Keratinocyte (primary cell): ENCODE measurements at regions not wholly inside any gene's neighbourhood (a gene's known extent, or its start where the extent isn't known, plus 50 kb on each side); places are given as distances from the start of the nearest gene placed in this dataset.

Source experiments
- DNase-seq: peaks from one replicate; pipeline ENCODE4 v3.0.0-alpha.2; 2011; ENCODE audit warnings: low read depth, missing footprints, low spot score
- FAIRE-seq: peaks from 2 replicates; lab custom pipeline; 2011; peaks lifted over from hg19 to GRCh38; lab: Jason Lieb, UNC
- H2AFZ ChIP-seq: 2 replicates; pipeline ENCODE4 v1.6.0; 2012; ENCODE audit warnings: low read length, control low read depth, inconsistent platforms; ENCODE audit not compliant: control insufficient read depth
- H3K27ac ChIP-seq: 2 replicates; pipeline ENCODE4 v1.5.1; 2011; ENCODE audit warnings: low read length; ENCODE audit not compliant: control insufficient read depth, insufficient read depth
- H3K27me3 ChIP-seq: 3 replicates; pipeline ENCODE4 v1.6.0; 2011; ENCODE audit warnings: low read length; ENCODE audit not compliant: control insufficient read depth, insufficient read depth; ENCODE audit errors: extremely low read depth
- H3K36me3 ChIP-seq, 2 experiments: 2 replicates in 1 of 2; 3 replicates in 1 of 2; pipeline ENCODE4 v1.5.1; 2011; ENCODE audit warnings: low read length in 2 of 2, mild to moderate bottlenecking in 1 of 2; ENCODE audit not compliant: control insufficient read depth in 2 of 2, insufficient read depth in 2 of 2; ENCODE audit errors: extremely low read depth in 1 of 2
- H3K4me1 ChIP-seq: 3 replicates; pipeline ENCODE4 v1.5.1; 2011; ENCODE audit warnings: low read length; ENCODE audit not compliant: control insufficient read depth, insufficient read depth; ENCODE audit errors: extremely low read depth
- H3K4me2 ChIP-seq: 3 replicates; pipeline ENCODE4 v1.6.0; 2011; ENCODE audit warnings: low read depth, low read length; ENCODE audit not compliant: control insufficient read depth, insufficient read depth; ENCODE audit errors: extremely low read depth
- H3K4me3 ChIP-seq, 3 experiments: fragments of 200-600 bp in 1 of 3; sonication (generic) in 1 of 3; 2 replicates in 2 of 3; 3 replicates in 1 of 3; pipeline ENCODE4 v1.5.1; 2011 to 2016; ENCODE audit warnings: low read length in 3 of 3, mild to moderate bottlenecking in 3 of 3, control low read depth in 2 of 3, inconsistent platforms in 1 of 3, low read depth in 1 of 3, mixed read lengths in 1 of 3, mixed run types in 1 of 3, moderate library complexity in 1 of 3; ENCODE audit not compliant: control insufficient read depth in 2 of 3, insufficient read depth in 2 of 3; ENCODE audit errors: extremely low read depth in 1 of 3
- H3K79me2 ChIP-seq: 2 replicates; pipeline ENCODE4 v1.6.0; 2012; ENCODE audit warnings: low read length; ENCODE audit not compliant: control insufficient read depth, insufficient read depth
- H3K9ac ChIP-seq: 3 replicates; pipeline ENCODE4 v1.6.0; 2011; ENCODE audit warnings: low read length; ENCODE audit not compliant: control insufficient read depth, insufficient read depth; ENCODE audit errors: extremely low read depth
- H3K9me1 ChIP-seq: 3 replicates; pipeline ENCODE4 v1.6.0; 2011; ENCODE audit warnings: low read length; ENCODE audit not compliant: control insufficient read depth, insufficient read depth; ENCODE audit errors: extremely low read depth
- H3K9me3 ChIP-seq: 2 replicates; pipeline ENCODE4 v1.5.1; 2012; ENCODE audit warnings: low read depth, low read length; ENCODE audit not compliant: control insufficient read depth
- H4K20me1 ChIP-seq: 3 replicates; pipeline ENCODE4 v1.6.0; 2011; ENCODE audit warnings: low read length; ENCODE audit not compliant: control insufficient read depth, insufficient read depth; ENCODE audit errors: extremely low read depth
- CTCF ChIP-seq, 3 experiments: IDR thresholded peaks in 1 of 3; conservative IDR thresholded peaks in 1 of 3; optimal IDR thresholded peaks in 1 of 3; 2 replicates in 2 of 3; 3 replicates in 1 of 3; pipeline versions ENCODE3 to v1.5.1; 2011; ENCODE audit warnings: low read length in 3 of 3, mild to moderate bottlenecking in 3 of 3, moderate library complexity in 2 of 3, control low read depth in 1 of 3, inconsistent platforms in 1 of 3; ENCODE audit not compliant: insufficient read depth in 2 of 3; ENCODE audit errors: extremely low read depth in 1 of 3
- EZH2 ChIP-seq: IDR thresholded peaks from one replicate; pipeline ENCODE4 v1.6.1; 2012; ENCODE audit warnings: inconsistent platforms, mild to moderate bottlenecking, low read length, moderate library complexity
- dilution Hi-C: fragments of 300-500 bp; cut with MboI; formaldehyde crosslinking; loops from one replicate; pipeline ENCODE4 v1.7.0; 2020; ENCODE audit warnings: low sequenced_read_pairs; ENCODE audit not compliant: extremely low pct_ligation_motif_present

DNA sequence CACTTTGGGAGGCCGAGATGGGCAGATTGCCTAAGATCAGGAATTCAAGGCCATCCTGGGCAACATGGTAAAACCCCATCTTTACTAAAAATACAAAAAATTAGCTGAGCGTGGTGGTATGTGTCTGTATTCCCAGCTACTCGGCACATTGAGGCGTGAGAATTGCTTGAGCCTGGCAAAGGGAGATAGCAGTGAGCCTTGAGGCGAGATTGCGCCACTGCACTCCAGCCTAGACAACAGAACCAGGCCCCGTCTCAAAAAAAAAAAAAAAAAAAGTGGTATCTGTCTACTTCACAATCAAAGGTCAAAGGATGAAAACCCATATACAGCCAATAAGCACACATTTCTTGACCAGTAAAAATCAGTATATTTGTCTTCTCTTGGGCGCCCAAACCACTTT is 728.5 kb upstream of the ADAMTS16 start:
- peaks cover 5% of the 10 kb centered on the region for H3K9me3 ChIP-seq
- H3K79me2 ChIP-seq = no peaks in the 10 kb centered on the region
- no peak for FAIRE-seq
- TF ChIP-seq CTCF (optimal IDR thresholded peaks at IDR 0.05 in 1 of 3, IDR thresholded peaks at IDR 0.05 in 1 of 3, conservative IDR thresholded peaks at IDR 0.05 in 1 of 3; ENCODE audit: extremely low read depth in 1 of 3, insufficient read depth in 2 of 3, low read length in 3 of 3) (no peak), EZH2 (no peak)
- no peak overlapping the region for H3K9ac ChIP-seq
- H3K4me2 ChIP-seq = no peak overlapping the region
- no peak overlapping the region for H2AFZ ChIP-seq
- dilution Hi-C loops = no loop called here
- H3K4me1 ChIP-seq = no peaks in the 10 kb centered on the region
- no peaks in the 10 kb centered on the region for H3K9me1 ChIP-seq
- no peak for DNase-seq
- no peak overlapping the region for H3K27ac ChIP-seq
- H4K20me1 ChIP-seq = no peaks in the 10 kb centered on the region
- H3K4me3 ChIP-seq = no peak overlapping the region
- H3K36me3 ChIP-seq = no peaks in the 10 kb centered on the region
- H3K27me3 ChIP-seq = no peaks in the 10 kb centered on the region

GRCh38 chr5:4413996-4414395 is 726.1 kb upstream of the ADAMTS16 start:
- Histone ChIP-seq H3K9me1 (no peaks in the 10 kb centered on the region), H3K9ac (no peak overlapping the region), H3K27ac (no peak overlapping the region), H3K9me3 (peaks cover 2% of the 10 kb centered on the region), H3K4me2 (no peak overlapping the region), H4K20me1 (no peaks in the 10 kb centered on the region), H3K4me1 (no peaks in the 10 kb centered on the region), H3K36me3 (no peaks in the 10 kb centered on the region), H2AFZ (no peak overlapping the region), H3K27me3 (no peaks in the 10 kb centered on the region), H3K79me2 (no peaks in the 10 kb centered on the region), H3K4me3 (no peak overlapping the region)
- no peak for TF ChIP-seq EZH2
- no peak for TF ChIP-seq CTCF (optimal IDR thresholded peaks at IDR 0.05 in 1 of 3, IDR thresholded peaks at IDR 0.05 in 1 of 3, conservative IDR thresholded peaks at IDR 0.05 in 1 of 3; ENCODE audit: extremely low read depth in 1 of 3, insufficient read depth in 2 of 3, low read length in 3 of 3)
- dilution Hi-C loops = no loop called here
- FAIRE-seq = no peak
- DNase-seq = no peak
